NT2/D1 (cell line): ENCODE measurements at regions not wholly inside any gene's neighbourhood (a gene's known extent, or its start where the extent isn't known, plus 50 kb on each side); places are given as distances from the start of the nearest gene placed in this dataset.

Experiments used
- YY1 ChIP-seq: IDR thresholded peaks from 2 replicates; pipeline ENCODE4 v1.6.1; 2011; ENCODE audit not compliant: insufficient read length, insufficient read depth
- ZNF274 ChIP-seq: IDR thresholded peaks from 2 replicates; pipeline ENCODE4 v1.6.1; 2011; ENCODE audit warnings: mild to moderate bottlenecking, low read depth, low read length

- TF ChIP-seq ZNF274: no peak
- no peak for TF ChIP-seq YY1
These were observed 554.2 kb downstream of the GABRG1 start for GRCh38 chr4:45569619-45570018.
